ENCODE measurements at regions not wholly inside any gene's neighbourhood (a gene's known extent, or its start where the extent isn't known, plus 50 kb on each side); places are given as distances from the start of the nearest gene placed in this dataset.

GRCh38 chr5:169417676-169418075 is 116.7 kb upstream of the SLIT3 start:
- no peak for DNase-seq
- peaks cover 70% of the 10 kb centered on the region for H3K27me3 ChIP-seq (ENCODE audit: insufficient read depth, low read depth, severe bottlenecking)
- no peaks in the 10 kb centered on the region for H3K9me3 ChIP-seq (ENCODE audit: severe bottlenecking)
- H3K4me3 ChIP-seq (ENCODE audit: low read depth, low read length) = no peak overlapping the region
- TF ChIP-seq CTCF (IDR thresholded peaks at IDR 0.05; ENCODE audit: low read depth, low read length) = no peak
- H3K27ac ChIP-seq = no peak overlapping the region
- no peaks in the 10 kb centered on the region for H3K36me3 ChIP-seq

GRCh38 chr5:169416583-169417196 is 115.8 kb upstream of the SLIT3 start:
- no peak for TF ChIP-seq CTCF (IDR thresholded peaks at IDR 0.05; ENCODE audit: low read depth, low read length)
- Histone ChIP-seq H3K9me3 (ENCODE audit: severe bottlenecking) (no peaks in the 10 kb centered on the region), H3K4me3 (ENCODE audit: low read depth, low read length) (no peak overlapping the region), H3K36me3 (no peaks in the 10 kb centered on the region), H3K27ac (no peak overlapping the region), H3K27me3 (ENCODE audit: insufficient read depth, low read depth, severe bottlenecking) (peaks cover 63% of the 10 kb centered on the region)
- DNase-seq = peak; percentile 8

DNA sequence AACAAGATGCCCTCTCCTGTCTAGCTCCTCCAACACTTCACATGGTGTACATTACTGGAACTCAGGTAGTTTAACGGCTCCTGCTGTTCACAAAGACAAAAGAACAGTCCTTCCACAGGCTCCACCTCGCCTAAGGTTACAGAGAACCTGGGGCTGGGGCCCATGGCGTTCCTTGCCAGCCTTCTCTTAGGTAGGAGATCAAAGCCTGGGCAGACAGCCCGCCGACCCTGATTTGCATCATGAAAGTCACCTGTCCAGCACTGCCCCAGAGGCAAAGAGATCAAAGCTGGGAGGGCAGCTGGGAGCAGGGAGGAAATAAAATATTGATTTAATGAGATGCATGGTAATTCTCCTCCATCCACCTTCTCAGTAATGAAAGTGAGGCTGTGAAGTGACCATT is 115.0 kb upstream of the SLIT3 start:
- no peak overlapping the region for H3K4me3 ChIP-seq (ENCODE audit: low read depth, low read length)
- TF ChIP-seq CTCF (IDR thresholded peaks at IDR 0.05; ENCODE audit: low read depth, low read length) = no peak
- peaks cover 58% of the 10 kb centered on the region for H3K27me3 ChIP-seq (ENCODE audit: insufficient read depth, low read depth, severe bottlenecking)
- H3K36me3 ChIP-seq = no peaks in the 10 kb centered on the region
- H3K9me3 ChIP-seq (ENCODE audit: severe bottlenecking) = no peaks in the 10 kb centered on the region
- H3K27ac ChIP-seq = no peak overlapping the region
- no peak for DNase-seq

DNA sequence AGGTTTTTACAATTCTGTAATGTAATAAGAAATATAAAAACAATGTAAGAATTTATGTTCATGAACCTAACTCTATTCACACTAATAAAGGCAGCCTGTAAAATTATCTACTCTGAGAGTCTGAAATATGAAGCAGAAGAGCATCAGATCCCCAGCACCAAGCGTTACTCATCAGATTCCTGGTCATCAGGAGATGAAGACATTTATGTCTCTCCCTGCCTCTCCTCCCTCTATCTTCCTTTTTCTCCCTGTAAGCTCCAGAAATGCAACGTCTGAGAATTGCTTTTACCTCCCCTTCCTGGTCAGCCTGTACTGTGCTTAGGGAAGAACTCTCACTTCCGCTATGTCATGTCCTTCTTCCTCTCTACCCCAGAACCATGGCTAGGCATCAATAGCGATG is 114.4 kb upstream of the SLIT3 start:
- TF ChIP-seq CTCF (IDR thresholded peaks at IDR 0.05; ENCODE audit: low read depth, low read length) = no peak
- H3K4me3 ChIP-seq (ENCODE audit: low read depth, low read length) = no peak overlapping the region
- DNase-seq = no peak
- peaks cover 57% of the 10 kb centered on the region for H3K27me3 ChIP-seq (ENCODE audit: insufficient read depth, low read depth, severe bottlenecking)
- H3K27ac ChIP-seq = no peak overlapping the region
- H3K9me3 ChIP-seq (ENCODE audit: severe bottlenecking) = no peaks in the 10 kb centered on the region
- no peaks in the 10 kb centered on the region for H3K36me3 ChIP-seq

- Histone ChIP-seq H3K36me3 (no peaks in the 10 kb centered on the region), H3K4me3 (ENCODE audit: low read depth, low read length) (no peak overlapping the region), H3K9me3 (ENCODE audit: severe bottlenecking) (no peaks in the 10 kb centered on the region), H3K27ac (no peak overlapping the region), H3K27me3 (ENCODE audit: insufficient read depth, low read depth, severe bottlenecking) (peaks cover 55% of the 10 kb centered on the region)
- DNase-seq = no peak
- TF ChIP-seq CTCF (IDR thresholded peaks at IDR 0.05; ENCODE audit: low read depth, low read length) = no peak
Measured at GRCh38 chr5:169413416-169413815, 112.5 kb upstream of the SLIT3 start.

DNA sequence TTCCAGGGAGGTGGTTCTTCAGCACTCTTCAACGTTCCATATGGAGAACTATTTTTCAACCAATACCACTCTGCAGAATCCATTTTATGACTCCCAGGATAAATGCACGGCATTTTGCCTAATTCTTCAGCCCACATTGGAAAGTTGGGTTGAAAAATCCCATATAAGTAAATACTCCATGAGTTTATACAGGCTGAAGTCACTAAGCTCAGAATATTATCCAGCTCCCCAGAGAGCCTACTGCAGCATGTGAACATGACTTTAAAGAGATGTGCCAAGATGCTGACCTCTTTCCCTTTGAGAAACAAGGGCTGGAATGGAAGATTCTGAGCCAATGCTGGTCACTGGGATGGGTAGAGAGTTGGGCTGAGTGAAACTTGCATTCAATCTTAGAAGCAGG is 111.9 kb upstream of the SLIT3 start:
- peaks cover 55% of the 10 kb centered on the region for H3K27me3 ChIP-seq (ENCODE audit: insufficient read depth, low read depth, severe bottlenecking)
- H3K9me3 ChIP-seq (ENCODE audit: severe bottlenecking) = no peaks in the 10 kb centered on the region
- H3K27ac ChIP-seq = no peak overlapping the region
- TF ChIP-seq CTCF (IDR thresholded peaks at IDR 0.05; ENCODE audit: low read depth, low read length) = no peak
- no peaks in the 10 kb centered on the region for H3K36me3 ChIP-seq
- no peak for DNase-seq
- H3K4me3 ChIP-seq (ENCODE audit: low read depth, low read length) = no peak overlapping the region

Data from WERI-Rb-1 (cell line).